Effector memory CD4-positive, alpha-beta T cell (primary cell): ENCODE measurements at regions not wholly inside any gene's neighbourhood (a gene's known extent, or its start where the extent isn't known, plus 50 kb on each side); places are given as distances from the start of the nearest gene placed in this dataset.

Experiments used
- DNase-seq, 3 donors: peaks; one replicate each; pipeline ENCODE4 v3.0.0-alpha.2; 2020
- H3K27ac ChIP-seq: 2 replicates; pipeline ENCODE4 v1.7.0; 2013; ENCODE audit warnings: mild to moderate bottlenecking, low read length, moderate library complexity; ENCODE audit not compliant: insufficient read depth, poor library complexity, severe bottlenecking
- H3K27me3 ChIP-seq: replicated peaks from 2 replicates; pipeline ENCODE4 v1.7.0; 2013; ENCODE audit warnings: mild to moderate bottlenecking, low read length; ENCODE audit not compliant: insufficient read depth, control insufficient read depth, poor library complexity, severe bottlenecking
- H3K36me3 ChIP-seq: 2 replicates; pipeline ENCODE4 v1.7.0; 2013; ENCODE audit warnings: mild to moderate bottlenecking, low read length, moderate library complexity; ENCODE audit not compliant: control insufficient read depth, insufficient read depth
- H3K4me1 ChIP-seq: 2 replicates; pipeline ENCODE4 v1.7.0; 2013; ENCODE audit warnings: low read length, mild to moderate bottlenecking; ENCODE audit not compliant: control insufficient read depth, insufficient read depth, poor library complexity, severe bottlenecking
- H3K4me3 ChIP-seq: 2 replicates; pipeline ENCODE4 v1.7.0; 2013; ENCODE audit warnings: low read length, low read depth, mild to moderate bottlenecking; ENCODE audit not compliant: insufficient read depth, poor library complexity, severe bottlenecking
- H3K9me3 ChIP-seq: 2 replicates; pipeline ENCODE4 v1.7.0; 2013; ENCODE audit warnings: mild to moderate bottlenecking, low read length, moderate library complexity; ENCODE audit not compliant: control insufficient read depth

- no peak for DNase-seq
- Histone ChIP-seq H3K4me1 (no peaks in the 10 kb centered on the region), H3K9me3 (no peaks in the 10 kb centered on the region), H3K4me3 (no peak overlapping the region), H3K36me3 (no peaks in the 10 kb centered on the region), H3K27ac (no peak overlapping the region), H3K27me3 (no peaks in the 10 kb centered on the region)
These were observed 128.9 kb downstream of the CCT6B start for GRCh38 chr17:34832376-34832775.

GRCh38 chr17:34827008-34827407 lies 134.3 kb downstream of the CCT6B start:
- H3K36me3 ChIP-seq = no peaks in the 10 kb centered on the region
- H3K4me3 ChIP-seq = no peak overlapping the region
- H3K27me3 ChIP-seq = no peaks in the 10 kb centered on the region
- H3K9me3 ChIP-seq = no peaks in the 10 kb centered on the region
- no peak overlapping the region for H3K27ac ChIP-seq
- DNase-seq = no peak
- no peaks in the 10 kb centered on the region for H3K4me1 ChIP-seq

GRCh38 chr17:34826332-34826731 lies 134.9 kb downstream of the CCT6B start:
- H3K9me3 ChIP-seq = no peaks in the 10 kb centered on the region
- no peak for DNase-seq
- H3K27me3 ChIP-seq = no peaks in the 10 kb centered on the region
- H3K4me3 ChIP-seq = no peak overlapping the region
- no peaks in the 10 kb centered on the region for H3K4me1 ChIP-seq
- no peaks in the 10 kb centered on the region for H3K36me3 ChIP-seq
- H3K27ac ChIP-seq = no peak overlapping the region

GRCh38 chr17:34825884-34826283 lies 135.4 kb downstream of the CCT6B start:
- Histone ChIP-seq H3K4me3 (no peak overlapping the region), H3K9me3 (no peaks in the 10 kb centered on the region), H3K4me1 (no peaks in the 10 kb centered on the region), H3K27me3 (no peaks in the 10 kb centered on the region), H3K27ac (no peak overlapping the region), H3K36me3 (no peaks in the 10 kb centered on the region)
- DNase-seq = no peak

- no peak overlapping the region for H3K27ac ChIP-seq
- no peaks in the 10 kb centered on the region for H3K36me3 ChIP-seq
- no peak for DNase-seq
- H3K27me3 ChIP-seq = no peaks in the 10 kb centered on the region
- H3K9me3 ChIP-seq = no peaks in the 10 kb centered on the region
- no peaks in the 10 kb centered on the region for H3K4me1 ChIP-seq
- H3K4me3 ChIP-seq = no peak overlapping the region
These were observed 136.2 kb downstream of the CCT6B start for GRCh38 chr17:34825102-34825501.

- Histone ChIP-seq H3K4me1 (no peaks in the 10 kb centered on the region), H3K4me3 (no peak overlapping the region), H3K36me3 (no peaks in the 10 kb centered on the region), H3K27me3 (no peaks in the 10 kb centered on the region), H3K27ac (no peak overlapping the region), H3K9me3 (no peaks in the 10 kb centered on the region)
- no peak for DNase-seq
These were observed 138.2 kb downstream of the CCT6B start for GRCh38 chr17:34823023-34823422.

DNA sequence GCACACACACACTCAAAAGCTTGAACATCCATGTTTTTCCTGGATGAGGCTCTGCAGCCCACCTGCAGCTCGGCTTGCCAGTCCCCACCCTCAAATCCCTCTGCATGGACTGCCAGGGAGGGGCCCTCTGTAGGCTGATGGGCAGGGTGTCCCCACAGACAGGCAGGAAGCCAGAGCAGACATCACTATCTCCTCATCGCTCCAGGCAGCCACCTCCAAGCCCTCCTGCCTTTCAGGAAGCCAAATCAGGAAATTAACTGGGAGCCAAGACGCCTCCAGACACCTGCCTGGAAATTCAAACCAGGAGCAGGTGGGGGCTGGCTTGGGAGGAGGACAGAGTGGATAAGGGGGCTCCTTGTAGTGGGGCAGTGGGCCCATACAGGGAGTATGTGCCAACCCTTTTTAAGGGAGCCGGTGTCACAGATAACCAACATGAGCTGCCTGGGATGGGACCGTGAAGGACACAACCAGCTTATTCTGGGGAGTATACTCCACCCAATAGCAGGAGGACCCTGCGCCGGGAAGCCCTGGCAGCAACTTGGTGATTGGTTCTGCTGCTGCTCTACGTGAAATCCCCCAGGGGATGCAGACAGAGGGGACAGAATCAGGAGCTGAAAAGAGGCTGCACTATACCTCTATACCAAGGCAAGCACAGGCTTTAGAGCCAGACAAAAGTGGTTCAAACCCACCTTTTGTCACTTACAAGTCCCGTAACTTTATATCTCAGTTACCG lies 139.1 kb downstream of the CCT6B start:
- Histone ChIP-seq H3K4me3 (no peak overlapping the region), H3K4me1 (no peaks in the 10 kb centered on the region), H3K27ac (no peak overlapping the region), H3K27me3 (no peaks in the 10 kb centered on the region), H3K36me3 (no peaks in the 10 kb centered on the region), H3K9me3 (no peaks in the 10 kb centered on the region)
- DNase-seq = no peak

DNA sequence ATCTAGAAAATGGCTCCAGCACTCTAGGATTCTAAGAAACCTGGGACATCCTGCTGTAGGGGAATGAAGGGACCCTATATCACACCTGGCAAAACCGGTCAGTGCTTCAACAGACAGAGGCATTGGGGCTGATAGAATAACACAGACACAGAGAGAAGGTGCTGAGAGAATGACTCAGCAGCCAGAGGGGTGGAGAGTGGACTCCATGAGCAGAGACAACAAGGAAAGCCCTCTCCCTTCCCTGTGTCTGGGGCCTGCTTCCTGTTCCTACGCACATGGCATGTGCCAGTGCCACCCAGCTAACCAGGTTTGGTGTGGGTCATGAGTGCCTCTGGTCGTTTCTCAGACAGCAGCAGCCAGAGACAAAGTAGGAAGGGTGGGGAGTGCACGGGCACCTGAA lies 140.3 kb downstream of the CCT6B start:
- H3K4me3 ChIP-seq = no peak overlapping the region
- H3K36me3 ChIP-seq = no peaks in the 10 kb centered on the region
- no peak overlapping the region for H3K27ac ChIP-seq
- no peaks in the 10 kb centered on the region for H3K27me3 ChIP-seq
- H3K9me3 ChIP-seq = no peaks in the 10 kb centered on the region
- DNase-seq = no peak
- H3K4me1 ChIP-seq = no peaks in the 10 kb centered on the region

DNA sequence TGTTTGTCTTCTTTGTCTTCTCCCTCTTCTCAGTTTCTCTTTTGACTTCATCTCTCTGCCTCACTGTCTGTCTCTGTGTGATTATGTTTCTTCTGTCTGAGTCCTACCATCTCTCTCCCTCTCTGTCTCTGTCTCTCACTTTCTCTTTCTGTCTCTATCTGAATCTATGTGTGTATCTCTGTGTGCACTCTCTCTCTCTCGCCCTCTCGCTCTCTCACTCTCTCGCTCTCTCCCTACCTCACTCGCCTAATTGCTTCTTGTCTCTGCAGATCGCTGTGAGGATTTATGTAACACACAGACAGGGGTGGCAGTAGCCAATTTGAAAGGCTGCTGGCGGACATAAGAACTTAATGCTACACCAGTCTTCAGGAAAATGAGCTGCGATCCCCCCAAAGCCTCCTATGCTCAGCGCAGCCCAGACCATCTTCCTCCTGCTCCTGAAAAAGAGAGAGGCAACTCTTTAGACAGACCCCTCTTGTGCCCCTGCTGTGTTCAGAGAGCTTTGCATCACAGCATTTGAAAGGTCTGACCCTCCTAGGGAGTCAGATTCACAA lies 140.9 kb downstream of the CCT6B start:
- H3K27ac ChIP-seq = no peak overlapping the region
- H3K4me3 ChIP-seq = no peak overlapping the region
- no peaks in the 10 kb centered on the region for H3K9me3 ChIP-seq
- H3K27me3 ChIP-seq = no peaks in the 10 kb centered on the region
- no peaks in the 10 kb centered on the region for H3K4me1 ChIP-seq
- H3K36me3 ChIP-seq = no peaks in the 10 kb centered on the region
- DNase-seq = no peak

DNA sequence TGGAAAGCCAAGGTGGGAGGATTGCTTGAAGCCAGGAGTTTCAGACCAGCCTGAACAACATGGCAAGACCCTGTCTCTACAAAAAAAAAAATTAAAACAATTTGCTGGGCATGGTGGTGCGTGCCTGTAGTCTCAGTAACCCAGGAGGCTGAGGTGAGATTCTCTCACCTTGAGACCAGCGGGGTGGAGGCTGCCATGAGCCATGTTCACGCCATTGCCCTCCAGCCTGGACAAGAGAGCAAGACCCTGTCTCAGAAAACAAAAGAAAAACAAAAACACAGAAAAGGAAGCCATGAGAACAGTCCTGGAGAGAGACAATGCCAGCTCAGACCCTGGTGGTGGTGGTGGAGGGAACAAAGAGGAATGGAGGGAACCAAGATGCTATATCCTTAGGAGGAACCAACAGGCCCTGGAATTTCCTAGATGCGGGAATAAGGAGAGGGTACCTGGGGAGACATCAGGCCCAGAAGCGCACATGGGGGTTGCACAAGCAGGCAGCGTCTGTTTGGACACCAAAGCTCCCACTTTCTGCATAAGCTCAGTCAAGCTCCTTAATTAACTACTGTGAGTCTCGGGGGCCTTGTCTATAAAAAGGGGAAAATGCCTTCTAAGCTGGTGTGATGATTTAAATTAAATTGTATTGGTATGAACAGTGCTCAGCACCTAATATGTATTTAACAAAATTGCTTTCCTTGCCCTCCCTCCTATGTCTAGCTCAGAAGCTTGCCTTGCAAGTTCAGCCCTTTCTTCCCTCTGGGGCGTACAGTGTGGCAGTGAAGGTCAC lies 143.8 kb downstream of the CCT6B start:
- H3K4me1 ChIP-seq = no peaks in the 10 kb centered on the region
- H3K36me3 ChIP-seq = no peaks in the 10 kb centered on the region
- no peaks in the 10 kb centered on the region for H3K27me3 ChIP-seq
- no peaks in the 10 kb centered on the region for H3K9me3 ChIP-seq
- H3K4me3 ChIP-seq = no peak overlapping the region
- no peak overlapping the region for H3K27ac ChIP-seq
- no peak for DNase-seq
